Body of pancreas (tissue), 4 donors: ENCODE measurements at regions not wholly inside any gene's neighbourhood (a gene's known extent, or its start where the extent isn't known, plus 50 kb on each side); places are given as distances from the start of the nearest gene placed in this dataset.

Experiments
- ATAC-seq: fragments of 150-250 bp; one replicate; pipeline ENCODE4 v1.9.1; 2016
- DNase-seq, 4 donors: peaks; one replicate each; pipeline ENCODE4 v3.0.0-alpha.2; 2019
- H3K27ac ChIP-seq, 4 donors: fragments of 200-600 bp; sonication (generic); 1 replicate in 3 of 4; 2 replicates in 1 of 4; pipeline versions ENCODE4 v1.5.1 to v1.6.1; 2016 to 2019; ENCODE audit warnings: mild to moderate bottlenecking in 1 of 4, mixed read lengths in 1 of 4, moderate library complexity in 1 of 4
- H3K27me3 ChIP-seq, 2 donors: fragments of 200-600 bp; sonication (generic); one replicate each; pipeline ENCODE4 v1.6.0; 2016; ENCODE audit warnings: mild to moderate bottlenecking in 1 of 2
- H3K36me3 ChIP-seq, 2 donors: fragments of 200-600 bp; sonication (generic); replicated peaks in 1 of 2; 2 replicates each; pipeline ENCODE4 v1.5.1; 2016; ENCODE audit warnings: low read depth in 2 of 2; ENCODE audit not compliant: insufficient read depth in 1 of 2
- H3K4me1 ChIP-seq: fragments of 200-600 bp; sonication (generic); one replicate; pipeline ENCODE4 v1.6.0; 2016
- H3K4me3 ChIP-seq, 2 donors: fragments of 200-600 bp; sonication (generic); 1 replicate in 1 of 2; 2 replicates in 1 of 2; pipeline ENCODE4 v1.5.1; 2016 to 2019
- H3K9me3 ChIP-seq, 3 donors: fragments of 200-600 bp; sonication (generic); 1 replicate in 2 of 3; 2 replicates in 1 of 3; pipeline ENCODE4 v1.5.1; 2016
- CTCF ChIP-seq, 7 experiments: fragments of 450-650 bp in 4 of 7; fragments of 200-600 bp in 3 of 7; sonication (generic) in 3 of 7; IDR thresholded peaks; one replicate each; pipeline ENCODE4 v1.5.1; 2016 to 2019; ENCODE audit warnings: antibody characterized with exemption in 7 of 7
- POLR2A ChIP-seq, 3 donors: fragments of 450-650 bp; IDR thresholded peaks; one replicate each; pipeline ENCODE4 v1.6.1; 2016; ENCODE audit warnings: antibody characterized with exemption in 3 of 3, mild to moderate bottlenecking in 2 of 3
- WGBS, 2 donors: methylation state at CpG; one replicate each; pipeline ENCODE4 v1.1.5; 2017; 5-methylcytosine and 5-hydroxymethylcytosine counted together
- intact Hi-C: fragments of 100-400 bp; cut with DNase I; formaldehyde crosslinking; loops from one replicate; pipeline ENCODE4 v1.15.1; 2023

- DNase-seq = no peak
- no peaks in the 10 kb centered on the region for H3K4me1 ChIP-seq
- H3K27me3 ChIP-seq = no peaks in the 10 kb centered on the region
- TF ChIP-seq POLR2A (IDR thresholded peaks at IDR 0.05) = no peak
- TF ChIP-seq CTCF (IDR thresholded peaks at IDR 0.05) = no peak
- H3K36me3 ChIP-seq = no peaks in the 10 kb centered on the region
- H3K4me3 ChIP-seq = no peak overlapping the region
- intact Hi-C loops = no loop called here
- ATAC-seq = no peak
- no peak overlapping the region for H3K27ac ChIP-seq
- no peaks in the 10 kb centered on the region for H3K9me3 ChIP-seq
- WGBS, 2 donors = 49 to 63% methylated on average over 2 of the region's 2 CpGs
Observed at GRCh38 chr7:43033369-43033768, 79.1 kb upstream of the HECW1 start.

- no peak for ATAC-seq
- H3K4me1 ChIP-seq = no peaks in the 10 kb centered on the region
- TF ChIP-seq CTCF (IDR thresholded peaks at IDR 0.05) (no peak), POLR2A (IDR thresholded peaks at IDR 0.05) (no peak)
- no peaks in the 10 kb centered on the region for H3K36me3 ChIP-seq
- WGBS, 2 donors = 61 to 72% methylated on average over 4 of the region's 4 CpGs
- H3K27ac ChIP-seq = no peak overlapping the region
- intact Hi-C loops = no loop called here
- no peak for DNase-seq
- no peaks in the 10 kb centered on the region for H3K27me3 ChIP-seq
- no peak overlapping the region for H3K4me3 ChIP-seq
- H3K9me3 ChIP-seq = no peaks in the 10 kb centered on the region
Observed at GRCh38 chr7:43034535-43035002, 77.9 kb upstream of the HECW1 start.

GRCh38 chr7:43037531-43037930 lies 74.9 kb upstream of the HECW1 start:
- Histone ChIP-seq H3K27ac (no peak overlapping the region), H3K9me3 (no peaks in the 10 kb centered on the region), H3K4me3 (no peak overlapping the region), H3K4me1 (no peaks in the 10 kb centered on the region), H3K36me3 (no peaks in the 10 kb centered on the region), H3K27me3 (no peaks in the 10 kb centered on the region)
- 69 to 74% methylated on average over 4 of the region's 4 CpGs for WGBS, 2 donors
- no peak for ATAC-seq
- DNase-seq = no peak
- intact Hi-C loops = no loop called here
- TF ChIP-seq CTCF (IDR thresholded peaks at IDR 0.05) (no peak), POLR2A (IDR thresholded peaks at IDR 0.05) (no peak)

- no peak overlapping the region for H3K4me3 ChIP-seq
- H3K36me3 ChIP-seq = no peaks in the 10 kb centered on the region
- H3K9me3 ChIP-seq = no peaks in the 10 kb centered on the region
- no peak overlapping the region for H3K27ac ChIP-seq
- 59 to 67% methylated on average over 3 of the region's 3 CpGs for WGBS, 2 donors
- ATAC-seq (no peak), DNase-seq (no peak)
- intact Hi-C loops = no loop called here
- no peak for TF ChIP-seq CTCF (IDR thresholded peaks at IDR 0.05)
- H3K4me1 ChIP-seq = no peaks in the 10 kb centered on the region
- H3K27me3 ChIP-seq = no peaks in the 10 kb centered on the region
Observed at GRCh38 chr7:43038254-43038653, 74.2 kb upstream of the HECW1 start.

GRCh38 chr7:43039346-43039745 lies 73.1 kb upstream of the HECW1 start:
- WGBS, 2 donors = 29 to 33% methylated on average over 3 of the region's 3 CpGs
- H3K27ac ChIP-seq = no peak overlapping the region
- no peaks in the 10 kb centered on the region for H3K36me3 ChIP-seq
- no peaks in the 10 kb centered on the region for H3K27me3 ChIP-seq
- no peaks in the 10 kb centered on the region for H3K4me1 ChIP-seq
- no peak for DNase-seq
- TF ChIP-seq CTCF (IDR thresholded peaks at IDR 0.05) (no peak), POLR2A (IDR thresholded peaks at IDR 0.05) (no peak)
- no peak overlapping the region for H3K4me3 ChIP-seq
- no peak for ATAC-seq
- no peaks in the 10 kb centered on the region for H3K9me3 ChIP-seq
- intact Hi-C loops = no loop called here
